HL-60 (cell line): ENCODE measurements at regions not wholly inside any gene's neighbourhood (a gene's known extent, or its start where the extent isn't known, plus 50 kb on each side); places are given as distances from the start of the nearest gene placed in this dataset.

Source experiments
- CTCF ChIP-seq: IDR thresholded peaks from one replicate; pipeline ENCODE4 v1.5.1; 2011; ENCODE audit warnings: low read length, control low read depth, inconsistent platforms; ENCODE audit not compliant: insufficient read depth
- POLR2AphosphoS5 ChIP-seq: IDR thresholded peaks from 2 replicates; pipeline ENCODE4 v1.6.1; 2012; ENCODE audit warnings: low read depth
- SPI1 ChIP-seq: IDR thresholded peaks from 2 replicates; pipeline ENCODE4 v1.6.1; 2012; ENCODE audit warnings: low read depth, mild to moderate bottlenecking, borderline replicate concordance

- no peak for TF ChIP-seq POLR2AphosphoS5
- TF ChIP-seq CTCF = no peak
- TF ChIP-seq SPI1 = no peak
Observed at GRCh38 chr2:16461672-16462071, 204.0 kb downstream of the CYRIA start.
